Liver (tissue), 8 donors: ENCODE measurements at regions not wholly inside any gene's neighbourhood (a gene's known extent, or its start where the extent isn't known, plus 50 kb on each side); places are given as distances from the start of the nearest gene placed in this dataset.

ENCODE experiments used
- DNase-seq: peaks from one replicate; pipeline ENCODE4 v3.0.0-alpha.2; 2017; ENCODE audit warnings: low spot score
- H3K27ac ChIP-seq, 2 donors: one replicate each; pipeline ENCODE4 v1.7.0; 2013; ENCODE audit warnings: inconsistent platforms in 2 of 2, low read length in 2 of 2, control low read depth in 1 of 2, low read depth in 1 of 2, mild to moderate bottlenecking in 1 of 2
- H3K27me3 ChIP-seq, 4 donors: one replicate each; pipeline versions ENCODE4 v1.6.1 to v1.7.0; 2013; ENCODE audit warnings: low read length in 3 of 4, inconsistent platforms in 1 of 4, mild to moderate bottlenecking in 1 of 4, moderate library complexity in 1 of 4; ENCODE audit not compliant: control insufficient read depth in 4 of 4, insufficient read depth in 4 of 4
- H3K36me3 ChIP-seq, 4 donors: one replicate each; pipeline versions ENCODE4 v1.6.1 to v1.7.0; 2013; ENCODE audit warnings: low read length in 3 of 4, mild to moderate bottlenecking in 3 of 4, low read depth in 1 of 4, moderate library complexity in 1 of 4; ENCODE audit not compliant: control insufficient read depth in 4 of 4, insufficient read depth in 3 of 4
- H3K4me1 ChIP-seq, 4 donors: one replicate each; pipeline versions ENCODE4 v1.6.1 to v1.7.0; 2013; ENCODE audit warnings: low read length in 3 of 4, mild to moderate bottlenecking in 3 of 4, moderate library complexity in 1 of 4; ENCODE audit not compliant: control insufficient read depth in 4 of 4, insufficient read depth in 4 of 4
- H3K4me3 ChIP-seq, 3 donors: one replicate each; pipeline versions ENCODE4 v1.6.1 to v1.7.0; 2013; ENCODE audit warnings: low read length in 3 of 3, control low read depth in 1 of 3, low read depth in 1 of 3, mild to moderate bottlenecking in 1 of 3
- H3K9ac ChIP-seq, 2 donors: one replicate each; pipeline ENCODE4 v1.7.0; 2013; ENCODE audit warnings: low read length in 2 of 2, mild to moderate bottlenecking in 2 of 2, moderate library complexity in 2 of 2, control low read depth in 1 of 2, low read depth in 1 of 2
- H3K9me3 ChIP-seq, 4 donors: one replicate each; pipeline versions ENCODE4 v1.6.1 to v1.7.0; 2013; ENCODE audit warnings: low read length in 3 of 4; ENCODE audit not compliant: control insufficient read depth in 4 of 4
- EGR1 ChIP-seq, 2 donors: IDR thresholded peaks; 2 replicates each; pipeline ENCODE4 v1.6.1; 2016 to 2018; ENCODE audit warnings: antibody characterized with exemption in 2 of 2, low read depth in 2 of 2
- FOXA1 ChIP-seq: IDR thresholded peaks from 2 replicates; pipeline ENCODE4 v1.6.1; 2016; ENCODE audit warnings: antibody characterized with exemption
- FOXA2 ChIP-seq: IDR thresholded peaks from 2 replicates; pipeline ENCODE4 v1.6.1; 2016; ENCODE audit warnings: antibody characterized with exemption
- GABPA ChIP-seq, 2 donors: IDR thresholded peaks in 1 of 2; conservative IDR thresholded peaks in 1 of 2; 2 replicates each; pipeline ENCODE4 v1.6.1; 2016; ENCODE audit warnings: antibody characterized with exemption in 2 of 2, mild to moderate bottlenecking in 1 of 2, moderate library complexity in 1 of 2
- HNF4A ChIP-seq, 2 donors: conservative IDR thresholded peaks; 2 replicates each; pipeline ENCODE4 v1.6.1; 2016; ENCODE audit warnings: antibody characterized with exemption in 2 of 2, mild to moderate bottlenecking in 2 of 2
- HNF4G ChIP-seq: IDR thresholded peaks from 2 replicates; pipeline ENCODE4 v1.6.1; 2016; ENCODE audit warnings: antibody characterized with exemption
- JUND ChIP-seq, 2 donors: IDR thresholded peaks; 2 replicates each; pipeline ENCODE4 v1.6.1; 2016; ENCODE audit warnings: antibody characterized with exemption in 2 of 2
- RAD21 ChIP-seq, 2 donors: IDR thresholded peaks; 2 replicates each; pipeline ENCODE4 v1.6.1; 2016; ENCODE audit warnings: antibody characterized with exemption in 2 of 2, mild to moderate bottlenecking in 2 of 2
- RXRA ChIP-seq, 2 donors: IDR thresholded peaks; 2 replicates each; pipeline ENCODE4 v1.6.1; 2017 to 2018; ENCODE audit warnings: antibody characterized with exemption in 2 of 2, mild to moderate bottlenecking in 1 of 2
- SP1 ChIP-seq: IDR thresholded peaks from 2 replicates; pipeline ENCODE4 v1.6.1; 2018; ENCODE audit warnings: antibody characterized with exemption, mild to moderate bottlenecking
- WGBS: extraction: QIAGEN DNeasy Blood & Tissue Kit; methylation state at CpG from one replicate; pipeline ENCODE4 v1.1.7; 2013; 5-methylcytosine and 5-hydroxymethylcytosine counted together
- TF ChIP-seq, protein P1 (sequence below): IDR thresholded peaks from 2 replicates; pipeline ENCODE4 v1.6.1; 2016; ENCODE audit warnings: antibody characterized with exemption
- TF ChIP-seq, protein P2 (sequence below): fragments of 150-350 bp; IDR thresholded peaks from 2 replicates; pipeline ENCODE4 v1.5.1; 2017; ENCODE audit warnings: improper control_type of control experiment, low read depth, low read length; ENCODE audit not compliant: missing input control
- TF ChIP-seq, protein P3 (sequence below): IDR thresholded peaks from 2 replicates; pipeline ENCODE4 v1.6.1; 2016; ENCODE audit warnings: antibody characterized with exemption
- TF ChIP-seq, protein P4 (sequence below): IDR thresholded peaks from 2 replicates; pipeline ENCODE4 v1.6.1; 2016; ENCODE audit warnings: antibody characterized with exemption, mild to moderate bottlenecking
- TF ChIP-seq, protein P5 (sequence below): IDR thresholded peaks from 2 replicates; pipeline ENCODE4 v1.6.1; 2016; ENCODE audit warnings: antibody characterized with exemption
- donor health status: healthy.
- donor health status: healthy.
- donor health status: healthy.
- donor health status: healthy.
- donor health status: healthy.

DNA sequence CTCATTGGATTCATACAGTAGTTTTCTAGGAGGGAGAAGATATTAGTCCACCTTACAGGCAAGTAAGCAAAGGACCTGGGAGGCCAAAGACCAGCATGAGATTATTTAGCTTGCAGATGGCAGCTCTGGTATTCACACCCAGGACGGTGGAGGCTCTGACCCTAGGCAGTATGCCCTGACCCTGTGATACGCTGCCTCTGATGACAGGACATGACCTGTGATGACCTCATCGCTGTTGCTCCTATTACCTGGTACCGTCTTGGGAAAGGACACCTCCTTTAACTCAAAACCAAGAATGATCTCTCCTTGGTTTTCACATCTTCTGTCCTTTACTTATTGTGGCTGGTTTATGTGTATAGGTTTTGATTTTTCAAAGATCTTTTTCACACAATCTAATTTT lies 298.6 kb downstream of the CLIC5 start:
- 72% methylated on average over 4 of the region's 4 CpGs for WGBS
- H3K27ac ChIP-seq: no peak overlapping the region
- no peak for DNase-seq

DNA sequence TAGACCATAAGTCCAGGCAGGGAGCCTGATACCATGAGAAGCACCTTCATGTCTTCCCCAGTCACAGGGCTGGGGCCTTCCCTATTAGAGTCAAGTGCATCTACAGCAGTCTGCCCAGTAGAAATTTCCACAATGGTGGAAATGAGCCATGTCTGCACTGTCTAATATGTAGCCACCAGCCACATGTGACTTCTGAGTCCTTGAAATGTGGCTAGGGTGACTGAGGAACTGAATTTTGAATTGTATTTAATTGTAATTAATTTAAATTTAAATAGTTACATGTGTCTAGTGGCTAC lies 300.2 kb downstream of the CLIC5 start:
- no peaks in the 10 kb centered on the region for H3K36me3 ChIP-seq
- no peak overlapping the region for H3K9ac ChIP-seq
- H3K9me3 ChIP-seq: no peaks in the 10 kb centered on the region
- H3K27ac ChIP-seq: no peak overlapping the region
- H3K4me3 ChIP-seq: no peak overlapping the region
- no peaks in the 10 kb centered on the region for H3K27me3 ChIP-seq
- DNase-seq: no peak
- TF ChIP-seq, protein P1, sequence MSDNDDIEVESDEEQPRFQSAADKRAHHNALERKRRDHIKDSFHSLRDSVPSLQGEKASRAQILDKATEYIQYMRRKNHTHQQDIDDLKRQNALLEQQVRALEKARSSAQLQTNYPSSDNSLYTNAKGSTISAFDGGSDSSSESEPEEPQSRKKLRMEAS: no peak
- no peak for TF ChIP-seq SP1
- TF ChIP-seq EGR1 (IDR thresholded peaks at IDR 0.05; ENCODE audit: low read depth in 2 of 2): no peak
- TF ChIP-seq, protein P2, sequence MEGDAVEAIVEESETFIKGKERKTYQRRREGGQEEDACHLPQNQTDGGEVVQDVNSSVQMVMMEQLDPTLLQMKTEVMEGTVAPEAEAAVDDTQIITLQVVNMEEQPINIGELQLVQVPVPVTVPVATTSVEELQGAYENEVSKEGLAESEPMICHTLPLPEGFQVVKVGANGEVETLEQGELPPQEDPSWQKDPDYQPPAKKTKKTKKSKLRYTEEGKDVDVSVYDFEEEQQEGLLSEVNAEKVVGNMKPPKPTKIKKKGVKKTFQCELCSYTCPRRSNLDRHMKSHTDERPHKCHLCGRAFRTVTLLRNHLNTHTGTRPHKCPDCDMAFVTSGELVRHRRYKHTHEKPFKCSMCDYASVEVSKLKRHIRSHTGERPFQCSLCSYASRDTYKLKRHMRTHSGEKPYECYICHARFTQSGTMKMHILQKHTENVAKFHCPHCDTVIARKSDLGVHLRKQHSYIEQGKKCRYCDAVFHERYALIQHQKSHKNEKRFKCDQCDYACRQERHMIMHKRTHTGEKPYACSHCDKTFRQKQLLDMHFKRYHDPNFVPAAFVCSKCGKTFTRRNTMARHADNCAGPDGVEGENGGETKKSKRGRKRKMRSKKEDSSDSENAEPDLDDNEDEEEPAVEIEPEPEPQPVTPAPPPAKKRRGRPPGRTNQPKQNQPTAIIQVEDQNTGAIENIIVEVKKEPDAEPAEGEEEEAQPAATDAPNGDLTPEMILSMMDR: no peak
- no peak for TF ChIP-seq FOXA2
- TF ChIP-seq, protein P3, sequence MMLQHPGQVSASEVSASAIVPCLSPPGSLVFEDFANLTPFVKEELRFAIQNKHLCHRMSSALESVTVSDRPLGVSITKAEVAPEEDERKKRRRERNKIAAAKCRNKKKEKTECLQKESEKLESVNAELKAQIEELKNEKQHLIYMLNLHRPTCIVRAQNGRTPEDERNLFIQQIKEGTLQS: no peak
- TF ChIP-seq HNF4G: no peak
- TF ChIP-seq, protein P4, sequence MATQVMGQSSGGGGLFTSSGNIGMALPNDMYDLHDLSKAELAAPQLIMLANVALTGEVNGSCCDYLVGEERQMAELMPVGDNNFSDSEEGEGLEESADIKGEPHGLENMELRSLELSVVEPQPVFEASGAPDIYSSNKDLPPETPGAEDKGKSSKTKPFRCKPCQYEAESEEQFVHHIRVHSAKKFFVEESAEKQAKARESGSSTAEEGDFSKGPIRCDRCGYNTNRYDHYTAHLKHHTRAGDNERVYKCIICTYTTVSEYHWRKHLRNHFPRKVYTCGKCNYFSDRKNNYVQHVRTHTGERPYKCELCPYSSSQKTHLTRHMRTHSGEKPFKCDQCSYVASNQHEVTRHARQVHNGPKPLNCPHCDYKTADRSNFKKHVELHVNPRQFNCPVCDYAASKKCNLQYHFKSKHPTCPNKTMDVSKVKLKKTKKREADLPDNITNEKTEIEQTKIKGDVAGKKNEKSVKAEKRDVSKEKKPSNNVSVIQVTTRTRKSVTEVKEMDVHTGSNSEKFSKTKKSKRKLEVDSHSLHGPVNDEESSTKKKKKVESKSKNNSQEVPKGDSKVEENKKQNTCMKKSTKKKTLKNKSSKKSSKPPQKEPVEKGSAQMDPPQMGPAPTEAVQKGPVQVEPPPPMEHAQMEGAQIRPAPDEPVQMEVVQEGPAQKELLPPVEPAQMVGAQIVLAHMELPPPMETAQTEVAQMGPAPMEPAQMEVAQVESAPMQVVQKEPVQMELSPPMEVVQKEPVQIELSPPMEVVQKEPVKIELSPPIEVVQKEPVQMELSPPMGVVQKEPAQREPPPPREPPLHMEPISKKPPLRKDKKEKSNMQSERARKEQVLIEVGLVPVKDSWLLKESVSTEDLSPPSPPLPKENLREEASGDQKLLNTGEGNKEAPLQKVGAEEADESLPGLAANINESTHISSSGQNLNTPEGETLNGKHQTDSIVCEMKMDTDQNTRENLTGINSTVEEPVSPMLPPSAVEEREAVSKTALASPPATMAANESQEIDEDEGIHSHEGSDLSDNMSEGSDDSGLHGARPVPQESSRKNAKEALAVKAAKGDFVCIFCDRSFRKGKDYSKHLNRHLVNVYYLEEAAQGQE: no peak
- no peak for TF ChIP-seq RAD21 (IDR thresholded peaks at IDR 0.05)
- no peak for TF ChIP-seq RXRA (IDR thresholded peaks at IDR 0.05)
- TF ChIP-seq HNF4A (conservative IDR thresholded peaks at IDR 0.05): no peak
- TF ChIP-seq, protein P5, sequence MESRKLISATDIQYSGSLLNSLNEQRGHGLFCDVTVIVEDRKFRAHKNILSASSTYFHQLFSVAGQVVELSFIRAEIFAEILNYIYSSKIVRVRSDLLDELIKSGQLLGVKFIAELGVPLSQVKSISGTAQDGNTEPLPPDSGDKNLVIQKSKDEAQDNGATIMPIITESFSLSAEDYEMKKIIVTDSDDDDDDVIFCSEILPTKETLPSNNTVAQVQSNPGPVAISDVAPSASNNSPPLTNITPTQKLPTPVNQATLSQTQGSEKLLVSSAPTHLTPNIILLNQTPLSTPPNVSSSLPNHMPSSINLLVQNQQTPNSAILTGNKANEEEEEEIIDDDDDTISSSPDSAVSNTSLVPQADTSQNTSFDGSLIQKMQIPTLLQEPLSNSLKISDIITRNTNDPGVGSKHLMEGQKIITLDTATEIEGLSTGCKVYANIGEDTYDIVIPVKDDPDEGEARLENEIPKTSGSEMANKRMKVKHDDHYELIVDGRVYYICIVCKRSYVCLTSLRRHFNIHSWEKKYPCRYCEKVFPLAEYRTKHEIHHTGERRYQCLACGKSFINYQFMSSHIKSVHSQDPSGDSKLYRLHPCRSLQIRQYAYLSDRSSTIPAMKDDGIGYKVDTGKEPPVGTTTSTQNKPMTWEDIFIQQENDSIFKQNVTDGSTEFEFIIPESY: no peak
- TF ChIP-seq FOXA1: no peak
- peaks cover 0 to 9% (median 0%) of the 10 kb centered on the region in 4 donors for H3K4me1 ChIP-seq

More for the DNA sequence above, 298.6 kb downstream of the CLIC5 start:
- TF ChIP-seq HNF4A (conservative IDR thresholded peaks at IDR 0.05) (no peak), HNF4G (no peak), FOXA2 (no peak), GABPA (IDR thresholded peaks at IDR 0.05 in 1 of 2, conservative IDR thresholded peaks at IDR 0.05 in 1 of 2) (no peak), EGR1 (IDR thresholded peaks at IDR 0.05; ENCODE audit: low read depth in 2 of 2) (no peak), JUND (IDR thresholded peaks at IDR 0.05) (no peak), RXRA (IDR thresholded peaks at IDR 0.05) (no peak)
- TF ChIP-seq, protein P4: no peak
- Histone ChIP-seq H3K27me3 (no peaks in the 10 kb centered on the region), H3K9me3 (no peaks in the 10 kb centered on the region), H3K4me1 (peaks cover 0 to 6% (median 0%) of the 10 kb centered on the region in 4 donors), H3K36me3 (no peaks in the 10 kb centered on the region), H3K4me3 (no peak overlapping the region), H3K9ac (no peak overlapping the region)
